ENCODE measurements at regions not wholly inside any gene's neighbourhood (a gene's known extent, or its start where the extent isn't known, plus 50 kb on each side); places are given as distances from the start of the nearest gene placed in this dataset.

- TF ChIP-seq POLR2AphosphoS5 (IDR thresholded peaks at IDR 0.05; ENCODE audit: borderline replicate concordance, low read depth, low read length) (no peak), EZH2 (IDR thresholded peaks at IDR 0.05) (no peak)
These were observed 85.0 kb upstream of the IFNGR1 start for GRCh38 chr6:137304020-137304780.
